Loucy (cell line): ENCODE measurements at regions not wholly inside any gene's neighbourhood (a gene's known extent, or its start where the extent isn't known, plus 50 kb on each side); places are given as distances from the start of the nearest gene placed in this dataset.

ENCODE experiments used
- H2AFZ ChIP-seq: fragments of 200-600 bp; sonication (generic); 2 replicates; pipeline ENCODE4 v1.6.0; 2016; ENCODE audit warnings: antibody characterized with exemption, mild to moderate bottlenecking, low read length, moderate library complexity
- H3F3A ChIP-seq: fragments of 200-600 bp; 2 replicates; pipeline ENCODE4 v1.6.0; 2016; ENCODE audit warnings: antibody characterized with exemption, low read depth, mild to moderate bottlenecking
- H3K27me3 ChIP-seq: fragments of 200-600 bp; sonication (generic); 2 replicates; pipeline ENCODE4 v1.6.1; 2014; ENCODE audit warnings: low read length, mild to moderate bottlenecking; ENCODE audit not compliant: insufficient read depth, poor library complexity, severe bottlenecking
- H3K36me3 ChIP-seq: fragments of 200-600 bp; sonication (generic); 2 replicates; pipeline ENCODE4 v1.6.1; 2016; ENCODE audit warnings: low read length; ENCODE audit not compliant: insufficient read depth
- H3K4me1 ChIP-seq: fragments of 200-600 bp; sonication (generic); 2 replicates; pipeline ENCODE4 v1.5.1; 2014; ENCODE audit warnings: low read length, mild to moderate bottlenecking; ENCODE audit not compliant: insufficient read depth, poor library complexity, severe bottlenecking
- H3K4me2 ChIP-seq: fragments of 200-600 bp; sonication (generic); 2 replicates; pipeline ENCODE4 v1.6.0; 2014; ENCODE audit warnings: antibody characterized with exemption, low read length, low read depth, mild to moderate bottlenecking; ENCODE audit not compliant: poor library complexity, severe bottlenecking
- H3K4me3 ChIP-seq: fragments of 200-600 bp; sonication (generic); 2 replicates; pipeline ENCODE4 v1.5.1; 2014; ENCODE audit warnings: low read length, mild to moderate bottlenecking, mixed read lengths; ENCODE audit not compliant: poor library complexity, severe bottlenecking
- H3K79me2 ChIP-seq: fragments of 200-600 bp; sonication (generic); 2 replicates; pipeline ENCODE4 v1.6.1; 2014; ENCODE audit warnings: low read length; ENCODE audit not compliant: insufficient read depth
- H3K9ac ChIP-seq: fragments of 200-600 bp; sonication (generic); 2 replicates; pipeline ENCODE4 v1.6.0; 2014; ENCODE audit warnings: mild to moderate bottlenecking, low read depth, low read length, moderate library complexity; ENCODE audit not compliant: poor library complexity, severe bottlenecking
- H3K9me2 ChIP-seq: fragments of 200-600 bp; sonication (generic); replicated peaks from 2 replicates; pipeline ENCODE4 v1.6.1; 2016; ENCODE audit warnings: low read depth, low read length, mixed read lengths
- H3K9me3 ChIP-seq: fragments of 200-600 bp; sonication (generic); 2 replicates; pipeline ENCODE4 v1.6.1; 2014; ENCODE audit warnings: mild to moderate bottlenecking, antibody characterized with exemption, low read length, low read depth; ENCODE audit not compliant: insufficient read depth
- H4K20me1 ChIP-seq: fragments of 200-600 bp; sonication (generic); 2 replicates; pipeline ENCODE4 v1.6.0; 2014; ENCODE audit warnings: antibody characterized with exemption, low read length, mild to moderate bottlenecking; ENCODE audit not compliant: insufficient read depth, poor library complexity, severe bottlenecking
- CTCF ChIP-seq: fragments of 200-600 bp; sonication (generic); conservative IDR thresholded peaks from 2 replicates; pipeline ENCODE4 v1.5.1; 2014; ENCODE audit warnings: mild to moderate bottlenecking, antibody characterized with exemption, low read length
- EZH2phosphoT487 ChIP-seq: fragments of 200-600 bp; IDR thresholded peaks from 2 replicates; pipeline ENCODE4 v1.6.1; 2018; ENCODE audit warnings: antibody characterized with exemption, mild to moderate bottlenecking, moderate library complexity, borderline replicate concordance

- H3K9me2 ChIP-seq: no peaks in the 10 kb centered on the region
- no peaks in the 10 kb centered on the region for H3K36me3 ChIP-seq
- H3F3A ChIP-seq: no peaks in the 10 kb centered on the region
- no peaks in the 10 kb centered on the region for H4K20me1 ChIP-seq
- H3K9me3 ChIP-seq: no peaks in the 10 kb centered on the region
- H3K4me3 ChIP-seq: no peak overlapping the region
- no peaks in the 10 kb centered on the region for H3K79me2 ChIP-seq
- H3K27me3 ChIP-seq: no peaks in the 10 kb centered on the region
- peaks cover 40% of the 10 kb centered on the region for H3K4me1 ChIP-seq
- H3K4me2 ChIP-seq: no peak overlapping the region
- H2AFZ ChIP-seq: no peak overlapping the region
- no peak overlapping the region for H3K9ac ChIP-seq
- TF ChIP-seq EZH2phosphoT487 (no peak), CTCF (no peak)
These were observed 288.6 kb downstream of the SPRY2 start for GRCh38 chr13:80052286-80052685.

GRCh38 chr13:80050252-80050651 is 290.7 kb downstream of the SPRY2 start:
- peak overlapping the region; percentile 21 for H3K4me3 ChIP-seq
- H3K4me1 ChIP-seq: peaks cover 42% of the 10 kb centered on the region
- peak overlapping the region; percentile 63 for H3K4me2 ChIP-seq
- TF ChIP-seq EZH2phosphoT487 (no peak), CTCF (no peak)
- H3K9me2 ChIP-seq: no peaks in the 10 kb centered on the region
- no peak overlapping the region for H3K9ac ChIP-seq
- H3K27me3 ChIP-seq: no peaks in the 10 kb centered on the region
- no peaks in the 10 kb centered on the region for H3K79me2 ChIP-seq
- H3K9me3 ChIP-seq: no peaks in the 10 kb centered on the region
- H2AFZ ChIP-seq: no peak overlapping the region; the same call in 1 of the 2 replicates
- no peaks in the 10 kb centered on the region for H4K20me1 ChIP-seq
- H3F3A ChIP-seq: no peaks in the 10 kb centered on the region
- no peaks in the 10 kb centered on the region for H3K36me3 ChIP-seq

- H3K4me2 ChIP-seq: peak overlapping the region; percentile 63
- H3K9me3 ChIP-seq: no peaks in the 10 kb centered on the region
- no peaks in the 10 kb centered on the region for H3K27me3 ChIP-seq
- no peaks in the 10 kb centered on the region for H3K79me2 ChIP-seq
- TF ChIP-seq CTCF (no peak), EZH2phosphoT487 (no peak)
- H3K36me3 ChIP-seq: no peaks in the 10 kb centered on the region
- H4K20me1 ChIP-seq: no peaks in the 10 kb centered on the region
- no peaks in the 10 kb centered on the region for H3F3A ChIP-seq
- no peaks in the 10 kb centered on the region for H3K9me2 ChIP-seq
- peak overlapping the region; percentile 35 for H3K4me3 ChIP-seq
- no peak overlapping the region for H3K9ac ChIP-seq
- H2AFZ ChIP-seq: no peak overlapping the region
- peaks cover 42% of the 10 kb centered on the region for H3K4me1 ChIP-seq
These were observed 292.1 kb downstream of the SPRY2 start for GRCh38 chr13:80048802-80049201.
